ENCODE measurements at regions not wholly inside any gene's neighbourhood (a gene's known extent, or its start where the extent isn't known, plus 50 kb on each side); places are given as distances from the start of the nearest gene placed in this dataset.
"Not testable (repeated sequence)": the region's sequence is repeated elsewhere in the genome, so short reads cannot be mapped to it uniquely, and the experiment has no call there.

GRCh38 chr7:153103202-153103601 is 343.6 kb downstream of the ACTR3B start:
- Histone ChIP-seq H3K27me3 (ENCODE audit: control insufficient read depth, insufficient read depth, low read length) (no peaks in the 10 kb centered on the region; the same call in 1 of the 2 replicates), H3K4me1 (ENCODE audit: control insufficient read depth, insufficient read depth, low read length) (no peaks in the 10 kb centered on the region), H3K9me3 (ENCODE audit: control insufficient read depth, insufficient read depth, low read depth, low read length) (peaks cover 6% of the 10 kb centered on the region; the same call in 1 of the 2 replicates), H3K27ac (ENCODE audit: low read depth, low read length) (no peak overlapping the region), H3K4me3 (ENCODE audit: low read depth, low read length) (no peak overlapping the region), H3K9ac (ENCODE audit: low read length) (no peak overlapping the region), H3K36me3 (ENCODE audit: control insufficient read depth, insufficient read depth, low read length) (no peaks in the 10 kb centered on the region)

- Histone ChIP-seq H3K36me3 (ENCODE audit: control insufficient read depth, insufficient read depth, low read length) (no peaks in the 10 kb centered on the region), H3K4me1 (ENCODE audit: control insufficient read depth, insufficient read depth, low read length) (no peaks in the 10 kb centered on the region), H3K9me3 (ENCODE audit: control insufficient read depth, insufficient read depth, low read depth, low read length) (peaks cover 6% of the 10 kb centered on the region; the same call in 1 of the 2 replicates), H3K27me3 (ENCODE audit: control insufficient read depth, insufficient read depth, low read length) (no peaks in the 10 kb centered on the region), H3K4me3 (ENCODE audit: low read depth, low read length) (no peak overlapping the region), H3K27ac (ENCODE audit: low read depth, low read length) (no peak overlapping the region), H3K9ac (ENCODE audit: low read length) (no peak overlapping the region)
Measured at GRCh38 chr7:153107826-153108225, 348.3 kb downstream of the ACTR3B start.

GRCh38 chr7:153109566-153109965 is 350.0 kb downstream of the ACTR3B start:
- Histone ChIP-seq H3K36me3 (ENCODE audit: control insufficient read depth, insufficient read depth, low read length) (no peaks in the 10 kb centered on the region), H3K9me3 (ENCODE audit: control insufficient read depth, insufficient read depth, low read depth, low read length) (peaks cover 5% of the 10 kb centered on the region; the same call in 1 of the 2 replicates), H3K4me3 (ENCODE audit: low read depth, low read length) (no peak overlapping the region), H3K27me3 (ENCODE audit: control insufficient read depth, insufficient read depth, low read length) (no peaks in the 10 kb centered on the region), H3K9ac (ENCODE audit: low read length) (no peak overlapping the region), H3K27ac (ENCODE audit: low read depth, low read length) (no peak overlapping the region), H3K4me1 (ENCODE audit: control insufficient read depth, insufficient read depth, low read length) (0 out of 2 replicates have a peak, but pooled peaks cover 11% of the 10 kb centered on the region)

GRCh38 chr7:153110606-153111005 is 351.1 kb downstream of the ACTR3B start:
- H3K9me3 ChIP-seq (ENCODE audit: control insufficient read depth, insufficient read depth, low read depth, low read length) = peaks cover 3% of the 10 kb centered on the region; the same call in 1 of the 2 replicates
- no peak overlapping the region for H3K9ac ChIP-seq (ENCODE audit: low read length)

GRCh38 chr7:153122255-153122654 is 362.7 kb downstream of the ACTR3B start:
- not testable (repeated sequence) for H3K27me3 ChIP-seq (ENCODE audit: control insufficient read depth, insufficient read depth, low read length); H3K4me1 ChIP-seq (ENCODE audit: control insufficient read depth, insufficient read depth, low read length); H3K36me3 ChIP-seq (ENCODE audit: control insufficient read depth, insufficient read depth, low read length); H3K9ac ChIP-seq (ENCODE audit: low read length); H3K4me3 ChIP-seq (ENCODE audit: low read depth, low read length); H3K9me3 ChIP-seq (ENCODE audit: control insufficient read depth, insufficient read depth, low read depth, low read length); H3K27ac ChIP-seq (ENCODE audit: low read depth, low read length)

More at GRCh38 chr7:153110606-153111005, 351.1 kb downstream of the ACTR3B start:
- H3K27ac ChIP-seq (ENCODE audit: low read depth, low read length) = no peak overlapping the region
- H3K36me3 ChIP-seq (ENCODE audit: control insufficient read depth, insufficient read depth, low read length) = no peaks in the 10 kb centered on the region
- no peak overlapping the region for H3K4me3 ChIP-seq (ENCODE audit: low read depth, low read length)
- H3K4me1 ChIP-seq (ENCODE audit: control insufficient read depth, insufficient read depth, low read length) = 0 out of 2 replicates have a peak, but pooled peaks cover 11% of the 10 kb centered on the region
- no peaks in the 10 kb centered on the region for H3K27me3 ChIP-seq (ENCODE audit: control insufficient read depth, insufficient read depth, low read length)

GRCh38 chr7:153130052-153130451 is 370.5 kb downstream of the ACTR3B start:
- H3K9me3 ChIP-seq (ENCODE audit: control insufficient read depth, insufficient read depth, low read depth, low read length) = peaks cover 14% of the 10 kb centered on the region
- H3K27me3 ChIP-seq (ENCODE audit: control insufficient read depth, insufficient read depth, low read length) = peaks cover 6% of the 10 kb centered on the region; the same call in 1 of the 2 replicates
- no peaks in the 10 kb centered on the region for H3K36me3 ChIP-seq (ENCODE audit: control insufficient read depth, insufficient read depth, low read length)
- H3K4me3 ChIP-seq (ENCODE audit: low read depth, low read length) = no peak overlapping the region
- H3K9ac ChIP-seq (ENCODE audit: low read length) = no peak overlapping the region
- no peak overlapping the region for H3K27ac ChIP-seq (ENCODE audit: low read depth, low read length)
- peaks cover 12% of the 10 kb centered on the region for H3K4me1 ChIP-seq (ENCODE audit: control insufficient read depth, insufficient read depth, low read length)

- peaks cover 7% of the 10 kb centered on the region for H3K9me3 ChIP-seq (ENCODE audit: control insufficient read depth, insufficient read depth, low read depth, low read length)
- no peak overlapping the region for H3K4me3 ChIP-seq (ENCODE audit: low read depth, low read length)
- H3K4me1 ChIP-seq (ENCODE audit: control insufficient read depth, insufficient read depth, low read length) = no peaks in the 10 kb centered on the region
- no peak overlapping the region for H3K27ac ChIP-seq (ENCODE audit: low read depth, low read length)
- no peak overlapping the region for H3K9ac ChIP-seq (ENCODE audit: low read length)
- no peaks in the 10 kb centered on the region for H3K27me3 ChIP-seq (ENCODE audit: control insufficient read depth, insufficient read depth, low read length)
- no peaks in the 10 kb centered on the region for H3K36me3 ChIP-seq (ENCODE audit: control insufficient read depth, insufficient read depth, low read length)
Measured at GRCh38 chr7:153151766-153152165, 392.2 kb downstream of the ACTR3B start.

- H3K27me3 ChIP-seq (ENCODE audit: control insufficient read depth, insufficient read depth, low read length) = no peaks in the 10 kb centered on the region
Measured at GRCh38 chr7:153152801-153153422, 393.4 kb downstream of the ACTR3B start.

GRCh38 chr7:153158149-153158548 is 398.6 kb downstream of the ACTR3B start:
- Histone ChIP-seq H3K9me3 (ENCODE audit: control insufficient read depth, insufficient read depth, low read depth, low read length) (0 out of 2 replicates have a peak, but pooled peaks cover 4% of the 10 kb centered on the region), H3K36me3 (ENCODE audit: control insufficient read depth, insufficient read depth, low read length) (no peaks in the 10 kb centered on the region), H3K27ac (ENCODE audit: low read depth, low read length) (no peak overlapping the region)

More at GRCh38 chr7:153152801-153153422, 393.4 kb downstream of the ACTR3B start:
- no peak overlapping the region for H3K27ac ChIP-seq (ENCODE audit: low read depth, low read length)
- H3K9me3 ChIP-seq (ENCODE audit: control insufficient read depth, insufficient read depth, low read depth, low read length) = 0 out of 2 replicates have a peak, but pooled peaks cover 2% of the 10 kb centered on the region
- no peak overlapping the region for H3K4me3 ChIP-seq (ENCODE audit: low read depth, low read length)
- peaks cover 8% of the 10 kb centered on the region; the same call in 1 of the 2 replicates for H3K4me1 ChIP-seq (ENCODE audit: control insufficient read depth, insufficient read depth, low read length)
- no peak overlapping the region for H3K9ac ChIP-seq (ENCODE audit: low read length)
- H3K36me3 ChIP-seq (ENCODE audit: control insufficient read depth, insufficient read depth, low read length) = no peaks in the 10 kb centered on the region

GRCh38 chr7:153170287-153170686 is 410.7 kb downstream of the ACTR3B start:
- Histone ChIP-seq H3K9ac (ENCODE audit: low read length) (no peak overlapping the region), H3K36me3 (ENCODE audit: control insufficient read depth, insufficient read depth, low read length) (no peaks in the 10 kb centered on the region), H3K27ac (ENCODE audit: low read depth, low read length) (no peak overlapping the region), H3K9me3 (ENCODE audit: control insufficient read depth, insufficient read depth, low read depth, low read length) (no peaks in the 10 kb centered on the region), H3K4me1 (ENCODE audit: control insufficient read depth, insufficient read depth, low read length) (no peaks in the 10 kb centered on the region), H3K27me3 (ENCODE audit: control insufficient read depth, insufficient read depth, low read length) (no peaks in the 10 kb centered on the region), H3K4me3 (ENCODE audit: low read depth, low read length) (no peak overlapping the region)

More at GRCh38 chr7:153158149-153158548, 398.6 kb downstream of the ACTR3B start:
- Histone ChIP-seq H3K9ac (ENCODE audit: low read length) (no peak overlapping the region), H3K27me3 (ENCODE audit: control insufficient read depth, insufficient read depth, low read length) (no peaks in the 10 kb centered on the region), H3K4me3 (ENCODE audit: low read depth, low read length) (no peak overlapping the region), H3K4me1 (ENCODE audit: control insufficient read depth, insufficient read depth, low read length) (peaks cover 13% of the 10 kb centered on the region; the same call in 1 of the 2 replicates)

GRCh38 chr7:153185936-153186335 is 426.4 kb downstream of the ACTR3B start:
- no peak overlapping the region for H3K4me3 ChIP-seq (ENCODE audit: low read depth, low read length)
- H3K27me3 ChIP-seq (ENCODE audit: control insufficient read depth, insufficient read depth, low read length) = no peaks in the 10 kb centered on the region

More at GRCh38 chr7:153185936-153186335, 426.4 kb downstream of the ACTR3B start:
- Histone ChIP-seq H3K9ac (ENCODE audit: low read length) (no peak overlapping the region), H3K4me1 (ENCODE audit: control insufficient read depth, insufficient read depth, low read length) (no peaks in the 10 kb centered on the region), H3K27ac (ENCODE audit: low read depth, low read length) (no peak overlapping the region), H3K9me3 (ENCODE audit: control insufficient read depth, insufficient read depth, low read depth, low read length) (no peaks in the 10 kb centered on the region), H3K36me3 (ENCODE audit: control insufficient read depth, insufficient read depth, low read length) (no peaks in the 10 kb centered on the region)

Measured in HUES6 (cell line).